GM21737 (cell line): ENCODE measurements at regions not wholly inside any gene's neighbourhood (a gene's known extent, or its start where the extent isn't known, plus 50 kb on each side); places are given as distances from the start of the nearest gene placed in this dataset.

Experiments used
- ATAC-seq: cut with Tn5 transposase; IDR thresholded peaks from one replicate; pipeline ENCODE4 v1.9.1; 2021; ENCODE audit warnings: mild to moderate bottlenecking, moderate library complexity; ENCODE audit not compliant: unreplicated experiment

GRCh38 chr3:109897734-109898133 lies 560.4 kb upstream of the DPPA4 start:
- ATAC-seq = no peak

GRCh38 chr3:109899925-109900324 lies 562.6 kb upstream of the DPPA4 start:
- ATAC-seq = no peak

- ATAC-seq = no peak
Observed at GRCh38 chr3:109900783-109901182, 563.4 kb upstream of the DPPA4 start.

GRCh38 chr3:109902549-109902948 lies 565.2 kb upstream of the DPPA4 start:
- ATAC-seq = no peak

GRCh38 chr3:109903100-109903499 lies 565.8 kb upstream of the DPPA4 start:
- ATAC-seq = no peak

- ATAC-seq = no peak
Observed at GRCh38 chr3:109910772-109911171, 573.4 kb upstream of the DPPA4 start.

- no peak for ATAC-seq
Observed at GRCh38 chr3:109918740-109919139, 581.4 kb upstream of the DPPA4 start.

- no peak for ATAC-seq
Observed at GRCh38 chr3:109920749-109921148, 583.4 kb upstream of the DPPA4 start.

- no peak for ATAC-seq
Observed at GRCh38 chr3:109921509-109921908, 584.2 kb upstream of the DPPA4 start.

- no peak for ATAC-seq
Observed at GRCh38 chr3:109922856-109923255, 585.5 kb upstream of the DPPA4 start.

GRCh38 chr3:109923431-109923830 lies 586.1 kb upstream of the DPPA4 start:
- ATAC-seq = no peak

- ATAC-seq = no peak
Observed at GRCh38 chr3:109924196-109924595, 586.9 kb upstream of the DPPA4 start.

- ATAC-seq = no peak
Observed at GRCh38 chr3:109926376-109926775, 589.0 kb upstream of the DPPA4 start.

GRCh38 chr3:109927161-109927560 lies 589.8 kb upstream of the DPPA4 start:
- ATAC-seq = no peak

GRCh38 chr3:109927726-109928125 lies 590.4 kb upstream of the DPPA4 start:
- ATAC-seq = no peak

- ATAC-seq = no peak
Observed at GRCh38 chr3:109930582-109930981, 593.2 kb upstream of the DPPA4 start.

GRCh38 chr3:109933576-109933975 lies 596.2 kb upstream of the DPPA4 start:
- no peak for ATAC-seq

- no peak for ATAC-seq
Observed at GRCh38 chr3:109939817-109940216, 602.5 kb upstream of the DPPA4 start.

GRCh38 chr3:109943181-109943580 lies 605.8 kb upstream of the DPPA4 start:
- no peak for ATAC-seq

GRCh38 chr3:109944836-109945235 lies 607.5 kb upstream of the DPPA4 start:
- no peak for ATAC-seq

GRCh38 chr3:109952924-109953323 lies 615.6 kb upstream of the DPPA4 start:
- no peak for ATAC-seq

- no peak for ATAC-seq
Observed at GRCh38 chr3:109963831-109964230, 626.5 kb upstream of the DPPA4 start.

GRCh38 chr3:109973733-109974132 lies 636.4 kb upstream of the DPPA4 start:
- no peak for ATAC-seq

- no peak for ATAC-seq
Observed at GRCh38 chr3:109977897-109978296, 640.6 kb upstream of the DPPA4 start.
